GM21786 (cell line): ENCODE measurements at regions not wholly inside any gene's neighbourhood (a gene's known extent, or its start where the extent isn't known, plus 50 kb on each side); places are given as distances from the start of the nearest gene placed in this dataset.
"Not testable (repeated sequence)": the region's sequence is repeated elsewhere in the genome, so short reads cannot be mapped to it uniquely, and the experiment has no call there.

ENCODE experiments used
- ATAC-seq: cut with Tn5 transposase; IDR thresholded peaks from one replicate; pipeline ENCODE4 v1.9.1; 2021; ENCODE audit not compliant: unreplicated experiment

DNA sequence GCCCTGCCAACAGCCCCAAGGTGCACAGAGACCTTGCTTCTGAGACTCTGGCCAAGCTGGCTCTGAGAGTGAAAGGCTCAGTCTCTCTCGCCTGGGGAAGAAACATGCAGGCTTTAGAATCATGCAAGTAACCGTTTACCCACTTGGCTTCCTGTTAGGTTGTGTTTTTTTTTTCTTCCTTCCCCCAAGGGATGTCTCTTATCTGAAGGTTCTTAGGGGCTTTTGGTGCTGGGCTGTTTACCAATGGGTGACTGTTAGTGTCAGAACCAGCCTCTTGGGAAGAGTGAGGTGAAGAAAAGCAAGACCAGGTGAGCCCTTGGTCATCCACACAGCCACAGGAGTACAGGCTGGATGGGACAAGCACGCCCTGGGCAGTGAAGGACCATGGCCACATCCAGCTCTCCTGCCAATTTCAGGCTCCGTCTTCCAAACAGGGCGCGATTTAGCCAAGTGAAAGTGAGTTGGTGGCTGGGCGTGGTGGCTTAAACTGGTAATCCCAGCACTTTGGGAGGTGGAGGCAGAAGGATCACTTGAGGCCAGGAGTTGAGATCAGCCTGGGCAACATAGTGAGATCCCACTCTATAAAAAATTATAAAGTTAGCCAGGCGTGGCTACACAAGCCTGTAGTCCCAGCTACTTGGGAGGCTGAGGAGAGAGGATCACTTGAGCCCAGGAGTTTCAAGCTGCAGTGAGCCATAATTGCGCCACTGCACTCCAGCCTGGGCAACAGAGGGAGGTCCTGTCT, 76.3 kb upstream of the CUX1 start:
- peak; percentile 57 for ATAC-seq

DNA sequence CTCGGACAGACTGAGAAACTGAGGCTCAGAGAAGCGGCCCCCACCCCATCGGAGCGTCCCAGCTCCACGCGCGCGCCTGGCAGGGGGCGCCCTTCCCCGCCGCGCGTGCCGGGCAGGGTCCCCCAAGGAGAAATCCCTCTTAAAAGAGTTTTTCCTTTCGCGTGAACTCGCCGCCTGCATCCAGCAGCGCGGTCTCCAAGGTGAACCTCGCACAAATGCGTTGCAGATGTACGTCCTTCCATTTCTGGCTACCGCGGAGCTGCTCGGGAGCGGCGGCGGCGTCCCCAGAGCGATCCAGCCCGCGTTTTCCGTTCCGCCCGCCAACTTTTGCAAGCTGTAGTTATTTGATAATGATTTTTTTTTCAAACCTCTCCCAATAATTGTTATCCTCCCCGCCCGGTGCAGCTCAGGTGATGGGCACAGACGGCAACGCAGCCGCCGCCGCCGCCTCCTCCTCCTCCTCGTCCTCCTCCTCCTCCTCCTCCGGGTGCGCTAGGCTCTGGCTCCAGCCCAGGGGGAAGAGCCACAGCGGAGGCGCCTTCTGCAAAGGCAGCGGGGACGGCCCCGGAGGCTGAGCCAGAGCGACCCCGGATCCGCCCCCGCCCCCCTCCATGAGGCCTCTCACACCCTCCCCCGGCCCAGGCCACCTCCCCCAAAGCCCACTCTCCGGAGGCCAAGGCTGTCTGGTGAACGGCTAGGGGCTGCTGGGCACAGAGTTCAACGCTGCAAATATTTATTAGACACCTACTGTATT, 74.0 kb upstream of the CUX1 start:
- ATAC-seq = no peak

DNA sequence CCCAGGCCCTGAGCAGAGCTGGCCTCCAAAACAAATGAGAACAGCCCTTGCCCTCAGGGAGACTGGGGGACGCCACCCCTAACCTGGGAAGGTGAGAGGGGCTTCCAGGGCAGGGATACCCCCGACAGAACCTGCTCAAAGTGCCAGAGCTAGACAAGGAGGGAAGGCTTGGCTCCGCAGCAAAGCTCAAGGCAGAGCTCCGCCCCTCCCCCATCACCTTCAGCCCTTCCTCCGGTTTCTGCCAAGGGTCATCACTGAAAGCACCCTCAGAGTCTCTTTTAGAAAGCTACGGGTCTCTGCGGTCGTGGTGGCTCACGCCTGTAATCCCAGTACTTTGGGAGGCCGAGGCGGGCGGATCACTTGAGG, 73.4 kb upstream of the CUX1 start:
- no peak for ATAC-seq

DNA sequence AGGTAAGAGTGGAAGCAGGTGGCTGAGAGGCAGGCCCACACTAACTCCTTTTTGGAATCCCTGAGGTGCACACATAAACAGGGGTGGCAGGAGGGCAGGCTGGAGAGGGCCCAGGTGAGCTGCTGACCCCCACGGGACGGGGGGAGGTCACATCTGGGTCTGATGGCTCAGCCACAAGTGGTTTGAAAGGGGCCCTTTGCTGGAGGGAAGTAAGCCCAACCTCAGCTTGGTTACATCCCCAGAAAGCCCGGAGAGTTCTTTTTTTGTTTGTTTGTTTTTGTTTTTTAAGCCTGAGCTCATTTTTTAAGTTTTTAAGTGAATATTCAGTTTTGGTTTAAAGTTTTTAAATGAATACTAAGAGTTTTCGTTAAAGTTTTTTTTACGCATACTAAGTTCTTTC, 72.8 kb upstream of the CUX1 start:
- ATAC-seq = no peak

DNA sequence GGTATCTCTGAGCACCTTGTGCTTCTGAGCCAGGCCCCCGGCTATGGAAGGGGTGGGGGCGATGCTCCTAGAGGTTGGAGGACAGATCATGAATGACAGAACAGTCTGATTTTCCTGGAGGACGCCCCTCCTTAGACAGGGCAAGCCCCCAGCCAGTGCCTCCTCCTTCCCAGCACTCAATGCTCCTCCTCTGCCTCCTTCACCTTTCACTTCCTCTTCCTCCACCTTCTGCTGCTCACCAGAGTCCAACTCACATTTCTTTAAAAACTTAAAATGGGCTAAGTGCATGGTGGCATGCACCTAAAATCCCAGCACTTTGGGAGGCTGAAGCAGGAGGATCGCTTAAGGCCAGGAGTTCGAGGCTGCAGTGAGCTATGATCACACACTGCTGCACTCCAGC, 71.1 kb upstream of the CUX1 start:
- ATAC-seq = no peak

DNA sequence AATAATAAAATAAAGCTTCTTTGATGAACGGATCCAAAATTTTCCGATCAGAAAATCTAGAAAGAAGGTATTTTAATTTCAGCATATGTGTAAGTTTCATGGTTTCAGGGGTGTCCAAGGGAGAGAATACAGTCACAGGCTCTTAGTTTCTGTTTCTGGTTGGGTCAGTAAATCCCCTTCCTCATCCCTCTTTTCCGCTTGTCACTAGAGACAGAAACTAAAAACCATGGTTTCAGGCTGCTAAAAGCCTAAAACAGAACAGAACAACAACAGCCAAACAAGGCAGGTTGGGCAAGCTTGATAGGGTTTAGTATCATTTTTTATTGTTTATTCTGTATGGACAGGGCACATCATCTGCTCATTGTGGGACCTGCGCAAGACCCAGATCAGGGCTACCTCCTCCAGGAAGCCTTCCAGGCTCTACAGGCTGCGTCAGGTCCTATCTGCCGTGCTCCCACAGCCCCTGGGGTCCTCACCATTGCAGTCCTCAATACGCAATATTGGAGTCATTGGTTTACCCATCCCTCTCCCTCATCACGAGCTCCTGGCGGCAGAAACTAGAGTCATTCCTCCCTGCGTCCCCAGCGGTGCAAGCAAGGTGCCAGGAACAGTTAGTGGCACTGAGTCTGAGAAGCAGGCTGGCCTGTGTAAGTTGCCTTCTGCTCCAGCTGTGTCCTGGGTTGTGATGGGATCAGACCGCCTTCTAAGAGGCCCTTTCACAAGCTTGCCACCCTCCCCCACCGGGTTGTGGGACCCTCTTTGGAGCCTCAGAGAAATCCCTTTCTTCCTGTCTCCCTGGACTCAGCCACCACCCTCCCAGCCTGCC, 70.2 kb upstream of the CUX1 start:
- no peak for ATAC-seq

DNA sequence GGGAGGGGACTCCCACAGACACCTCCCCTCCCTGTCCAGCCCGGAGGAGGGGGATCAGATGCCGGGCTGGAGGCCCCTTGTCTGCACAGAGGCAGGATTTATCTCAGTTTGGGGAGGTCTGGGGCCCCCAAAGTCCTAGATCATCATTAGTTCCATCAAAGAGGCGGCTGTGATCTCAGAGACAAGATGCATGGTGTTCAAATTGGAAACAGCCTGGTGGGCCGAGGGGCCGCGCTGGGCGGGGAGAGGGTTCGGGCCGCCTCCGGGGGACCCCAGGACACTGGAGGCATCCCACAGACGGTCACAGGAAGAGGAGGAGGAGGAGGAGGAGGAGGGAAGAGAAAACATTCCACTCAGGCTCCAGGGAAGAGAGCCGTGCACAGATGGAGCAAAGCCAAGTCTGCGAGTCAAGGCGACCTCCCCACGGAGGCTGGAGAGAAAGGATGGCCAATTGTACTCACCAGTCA, 69.5 kb upstream of the CUX1 start:
- ATAC-seq = no peak

DNA sequence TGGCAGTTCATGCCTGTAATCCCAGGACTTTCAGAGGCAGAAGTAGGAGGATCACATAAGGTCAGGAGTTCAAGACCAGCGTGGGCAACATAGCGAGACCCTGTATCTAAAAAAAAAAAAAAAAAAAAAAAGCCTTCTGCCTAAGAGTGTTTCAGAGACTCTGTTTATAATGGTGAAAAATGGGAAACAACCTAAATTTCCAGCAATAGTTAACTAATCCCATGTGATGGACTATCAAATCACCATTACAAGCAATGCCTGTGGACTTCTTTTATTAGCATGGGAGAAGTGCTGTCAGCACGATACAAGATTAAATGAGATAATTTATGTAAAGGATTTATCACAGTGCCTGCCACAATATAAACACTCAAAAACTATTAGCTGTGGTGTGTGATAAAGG, 67.5 kb upstream of the CUX1 start:
- no peak for ATAC-seq

DNA sequence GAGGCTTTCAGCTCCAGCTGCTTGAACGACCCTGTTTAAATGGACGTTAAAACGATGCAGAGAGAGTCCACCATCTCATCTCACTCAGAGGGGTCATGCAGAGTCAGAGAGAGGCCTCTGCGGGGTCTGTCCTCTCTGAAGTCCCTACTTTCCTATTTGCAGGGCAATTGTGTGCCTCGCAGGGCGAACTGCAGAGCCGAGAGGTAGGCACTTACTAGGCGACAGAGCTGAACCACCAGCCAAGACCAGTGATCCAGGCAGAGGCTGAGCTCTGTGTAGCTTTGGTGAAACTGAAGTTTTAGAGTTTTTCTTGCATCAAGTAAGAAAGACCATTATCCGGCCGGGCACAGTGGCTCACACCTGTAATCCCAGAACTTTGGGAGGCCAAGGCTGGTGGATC, 64.1 kb upstream of the CUX1 start:
- ATAC-seq = no peak

DNA sequence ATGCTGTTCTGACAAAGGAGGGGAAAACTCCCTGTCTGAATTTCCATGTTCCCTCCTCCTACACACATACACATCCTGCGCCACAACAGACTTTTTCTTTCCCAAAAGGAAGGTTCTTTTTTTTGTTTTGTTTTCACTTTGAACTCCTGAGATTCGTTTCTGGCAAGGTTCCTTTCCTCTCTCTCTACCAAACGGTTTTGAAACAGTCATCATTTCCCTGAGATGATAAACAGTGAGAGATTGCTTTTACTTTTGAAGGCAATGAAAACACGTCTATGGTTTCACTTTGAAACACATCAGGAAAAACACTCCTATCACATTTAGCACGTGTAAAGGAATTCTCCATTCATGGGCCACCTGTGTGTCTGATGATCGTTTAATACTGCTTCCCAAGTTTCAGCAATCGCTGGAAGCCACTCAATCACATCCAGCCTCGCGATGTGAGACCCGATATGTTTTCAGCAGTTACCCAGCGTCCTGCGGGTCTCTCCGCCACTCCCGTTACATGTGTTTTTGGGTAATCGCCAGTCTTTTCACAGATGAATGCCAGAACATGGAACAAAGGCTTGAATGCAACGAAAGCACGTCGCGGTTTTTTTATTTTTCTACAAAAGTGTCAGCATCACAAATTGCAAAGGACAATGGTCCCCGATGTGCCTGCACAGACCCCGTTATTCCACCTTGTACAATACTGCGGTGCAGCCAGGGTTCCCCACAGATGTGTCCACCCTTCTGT, 62.8 kb upstream of the CUX1 start:
- ATAC-seq = no peak

DNA sequence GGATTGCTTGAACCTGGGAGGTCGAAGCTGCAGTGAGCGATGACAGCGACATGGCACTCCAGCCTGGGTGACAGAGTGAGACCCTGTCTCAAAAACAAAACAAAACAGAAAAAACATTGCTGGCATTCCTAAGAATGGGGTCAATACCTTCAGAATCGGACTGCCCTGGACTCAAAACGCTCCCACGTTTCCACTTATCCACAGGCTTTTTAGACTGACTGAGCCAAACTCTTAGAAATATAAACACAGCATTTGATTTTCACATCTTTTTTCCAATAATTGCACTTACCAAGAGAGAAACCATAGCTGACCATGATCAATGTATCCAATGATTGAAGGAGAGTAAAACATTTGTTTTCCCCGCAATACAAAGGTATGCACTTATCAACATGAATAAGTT, 59.5 kb upstream of the CUX1 start:
- ATAC-seq = no peak

DNA sequence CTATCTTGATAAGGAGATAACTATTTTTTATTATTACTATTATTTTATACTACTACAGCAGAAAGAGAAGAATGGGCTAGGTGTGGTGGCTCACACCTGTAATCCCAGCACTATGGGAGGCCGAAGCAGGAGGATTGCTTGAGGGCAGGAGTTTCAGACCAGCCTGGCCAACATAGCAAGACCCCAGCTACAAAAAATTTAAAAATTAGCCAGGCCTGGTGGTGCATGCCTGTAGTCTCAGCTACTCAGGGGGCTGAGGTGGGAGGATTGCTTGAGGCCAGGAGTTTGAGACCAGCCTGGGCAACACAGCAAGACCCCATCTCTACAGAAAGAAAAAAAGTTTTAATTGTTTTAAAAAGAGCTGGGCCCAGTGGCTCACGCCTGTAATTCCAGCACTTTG, 58.9 kb upstream of the CUX1 start:
- ATAC-seq = not testable (repeated sequence)

DNA sequence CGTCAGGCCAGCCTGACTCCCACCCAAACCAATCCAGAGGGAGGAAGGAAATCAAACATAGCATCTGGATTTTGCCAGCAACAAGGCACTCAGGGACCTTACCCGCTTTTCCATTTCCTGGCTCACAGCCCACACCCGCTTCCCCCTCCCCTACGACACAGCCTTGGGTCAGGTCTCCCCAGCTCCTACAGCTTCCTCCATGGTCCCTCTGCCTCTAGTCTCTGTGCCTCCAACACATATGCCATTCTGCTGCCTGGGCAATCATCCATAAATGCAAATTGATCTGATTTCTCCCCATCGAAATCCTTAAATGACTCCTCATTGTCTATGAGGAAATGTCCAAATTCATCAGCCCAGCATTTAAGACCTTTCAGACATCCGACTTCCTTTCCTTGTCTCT, 53.2 kb upstream of the CUX1 start:
- ATAC-seq = no peak

DNA sequence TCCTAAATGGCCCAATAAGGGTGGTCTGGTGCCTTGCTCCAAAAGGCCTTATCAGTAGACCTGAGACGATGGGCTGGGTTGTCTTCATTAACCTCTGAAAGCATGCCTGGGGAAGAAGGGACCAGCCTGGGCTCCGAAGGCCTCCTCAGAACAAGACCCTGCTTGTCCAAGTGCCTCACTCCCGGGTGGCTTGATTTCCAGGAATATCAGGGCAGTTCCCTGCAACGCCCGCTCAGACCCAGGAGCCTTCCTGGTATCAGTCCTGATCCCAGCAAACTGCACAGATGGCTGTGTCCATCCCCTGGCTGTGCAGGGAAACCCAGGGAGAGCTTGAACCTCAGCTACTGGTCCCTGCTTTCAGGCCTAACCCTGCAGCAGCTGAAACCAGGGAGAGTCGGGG, 49.9 kb upstream of the CUX1 start:
- ATAC-seq = no peak
